Hepatic stellate cell (primary cell): ENCODE measurements at regions not wholly inside any gene's neighbourhood (a gene's known extent, or its start where the extent isn't known, plus 50 kb on each side); places are given as distances from the start of the nearest gene placed in this dataset.

Source experiments
- DNase-seq: peaks from one replicate; pipeline ENCODE4 v3.0.0; 2011; ENCODE audit warnings: low spot score

DNA sequence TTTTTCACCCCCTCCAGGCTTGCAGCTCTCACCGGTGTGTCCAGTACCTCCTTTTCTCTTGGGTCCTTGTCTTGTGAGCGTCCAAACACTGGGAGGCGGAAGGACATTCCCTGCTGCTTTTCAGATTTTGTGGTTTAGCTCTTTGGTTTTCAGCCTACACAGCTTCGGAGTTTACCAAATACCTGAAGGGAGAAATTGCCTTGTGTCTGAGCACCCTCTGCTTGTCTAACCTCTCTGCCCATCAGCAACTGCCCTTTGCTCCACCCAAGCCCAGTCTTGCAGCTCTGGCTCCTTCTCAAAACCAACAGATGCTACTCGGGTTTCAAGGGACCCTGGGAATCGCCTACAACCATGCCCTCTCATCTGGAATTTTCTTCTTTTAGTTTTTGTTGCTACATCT, 519.1 kb upstream of the IGFBP3 start:
- no peak for DNase-seq

- DNase-seq = no peak
Observed at GRCh38 chr7:46432708-46433107, 511.6 kb upstream of the IGFBP3 start.

- no peak for DNase-seq
Observed at GRCh38 chr7:46428295-46428694, 507.2 kb upstream of the IGFBP3 start.

DNA sequence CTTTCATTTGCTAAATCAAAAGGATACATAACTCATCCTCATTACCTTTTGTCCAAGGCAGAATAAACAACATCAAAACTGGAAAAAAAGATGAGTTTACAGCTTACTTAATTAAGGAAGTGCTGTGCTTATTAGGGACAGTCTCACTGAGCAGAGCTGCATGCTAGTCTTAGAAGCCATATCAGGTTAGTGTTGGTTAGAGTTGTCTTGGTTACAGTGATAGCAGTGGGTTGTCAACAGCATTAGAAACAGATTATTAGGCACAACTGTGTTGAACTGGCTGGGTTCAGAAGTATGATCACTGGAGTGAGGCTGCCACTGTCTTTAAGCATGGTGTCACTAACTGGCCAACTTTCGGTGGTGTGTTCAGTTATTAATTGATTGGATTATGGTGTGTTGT, 503.9 kb upstream of the IGFBP3 start:
- DNase-seq = no peak

GRCh38 chr7:46421441-46422230, 500.6 kb upstream of the IGFBP3 start:
- DNase-seq = no peak

GRCh38 chr7:46414946-46415345, 493.9 kb upstream of the IGFBP3 start:
- DNase-seq = no peak

DNA sequence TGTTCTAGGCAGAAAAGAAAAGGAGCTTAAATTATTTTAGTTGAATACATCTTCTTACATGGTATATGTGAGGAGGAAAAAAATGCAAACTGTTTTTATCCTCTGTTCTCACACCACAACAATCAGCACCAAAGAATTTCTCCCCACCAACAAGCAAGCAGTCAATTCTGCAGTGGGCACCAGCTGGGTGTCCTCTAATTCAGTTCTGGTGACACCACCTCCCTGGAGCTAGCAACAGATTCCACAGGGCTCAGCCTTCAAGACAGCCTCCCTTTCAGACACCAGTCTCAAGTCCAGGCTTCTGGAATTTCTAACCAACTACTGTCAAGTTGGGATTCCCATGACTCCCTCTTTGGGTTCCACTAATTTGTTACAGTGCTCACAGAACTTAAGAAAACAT, 490.2 kb upstream of the IGFBP3 start:
- DNase-seq = no peak

GRCh38 chr7:46407125-46407524, 486.1 kb upstream of the IGFBP3 start:
- DNase-seq = no peak

DNA sequence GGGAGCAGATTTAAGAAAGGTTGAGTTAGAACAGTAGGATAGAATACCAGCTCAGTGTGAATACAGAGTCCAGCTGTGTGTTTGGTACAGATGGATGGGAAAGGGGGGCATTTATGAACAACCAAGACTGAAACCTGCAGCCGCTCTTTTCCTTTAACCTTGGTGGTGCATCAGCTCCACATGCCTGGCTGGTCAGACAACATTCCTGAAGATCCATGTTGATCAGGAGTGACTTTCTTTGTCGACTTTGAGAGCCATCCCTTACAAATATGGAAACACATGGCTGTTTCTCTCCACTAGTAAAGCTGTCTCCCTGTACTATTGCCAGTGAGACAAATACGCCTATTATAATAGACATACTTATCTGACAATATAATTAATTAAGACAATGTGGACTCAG, 476.5 kb upstream of the IGFBP3 start:
- DNase-seq = no peak

GRCh38 chr7:46396481-46396880, 475.4 kb upstream of the IGFBP3 start:
- DNase-seq = no peak

GRCh38 chr7:46393142-46393541, 472.1 kb upstream of the IGFBP3 start:
- no peak for DNase-seq

GRCh38 chr7:46391231-46392201, 470.4 kb upstream of the IGFBP3 start:
- DNase-seq = no peak

GRCh38 chr7:46390042-46390441, 469.0 kb upstream of the IGFBP3 start:
- no peak for DNase-seq

DNA sequence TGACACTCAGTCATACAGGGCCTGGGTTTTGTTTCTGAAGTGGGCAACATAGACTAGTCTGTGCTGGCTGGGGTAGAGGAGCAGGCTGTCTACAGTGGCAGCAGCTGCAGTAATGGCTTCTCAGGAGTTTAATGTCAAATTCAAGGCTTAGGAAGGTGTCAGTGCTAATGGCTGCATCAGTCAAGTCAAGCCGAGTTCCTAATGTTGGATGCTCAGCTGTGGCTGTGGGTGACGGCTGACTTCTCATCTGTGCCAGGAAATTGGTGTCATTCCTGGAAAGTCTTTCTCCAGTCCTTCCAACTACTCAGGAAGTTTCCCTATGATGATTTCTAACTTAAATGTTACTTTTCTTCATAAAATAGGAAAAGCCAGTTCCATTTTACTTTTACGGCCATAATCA, 468.1 kb upstream of the IGFBP3 start:
- no peak for DNase-seq

DNA sequence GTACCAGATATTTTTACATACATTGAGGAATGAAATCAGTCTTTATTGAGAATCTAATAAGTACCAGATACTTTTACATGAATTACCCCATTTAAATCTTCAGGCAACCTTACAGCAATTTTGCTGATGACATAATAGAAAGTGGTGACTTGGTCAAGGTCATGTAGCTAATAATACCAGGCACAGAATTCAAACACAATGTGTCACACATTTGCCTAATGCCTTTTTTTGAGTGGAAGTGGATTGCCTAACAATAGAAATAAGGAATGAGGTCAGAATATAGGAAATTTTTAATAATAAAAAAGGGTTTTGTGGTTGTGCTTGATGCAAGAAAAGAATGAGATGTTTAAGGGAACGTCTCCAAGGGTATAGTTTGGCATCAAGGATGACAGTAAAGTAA, 466.6 kb upstream of the IGFBP3 start:
- no peak for DNase-seq

DNA sequence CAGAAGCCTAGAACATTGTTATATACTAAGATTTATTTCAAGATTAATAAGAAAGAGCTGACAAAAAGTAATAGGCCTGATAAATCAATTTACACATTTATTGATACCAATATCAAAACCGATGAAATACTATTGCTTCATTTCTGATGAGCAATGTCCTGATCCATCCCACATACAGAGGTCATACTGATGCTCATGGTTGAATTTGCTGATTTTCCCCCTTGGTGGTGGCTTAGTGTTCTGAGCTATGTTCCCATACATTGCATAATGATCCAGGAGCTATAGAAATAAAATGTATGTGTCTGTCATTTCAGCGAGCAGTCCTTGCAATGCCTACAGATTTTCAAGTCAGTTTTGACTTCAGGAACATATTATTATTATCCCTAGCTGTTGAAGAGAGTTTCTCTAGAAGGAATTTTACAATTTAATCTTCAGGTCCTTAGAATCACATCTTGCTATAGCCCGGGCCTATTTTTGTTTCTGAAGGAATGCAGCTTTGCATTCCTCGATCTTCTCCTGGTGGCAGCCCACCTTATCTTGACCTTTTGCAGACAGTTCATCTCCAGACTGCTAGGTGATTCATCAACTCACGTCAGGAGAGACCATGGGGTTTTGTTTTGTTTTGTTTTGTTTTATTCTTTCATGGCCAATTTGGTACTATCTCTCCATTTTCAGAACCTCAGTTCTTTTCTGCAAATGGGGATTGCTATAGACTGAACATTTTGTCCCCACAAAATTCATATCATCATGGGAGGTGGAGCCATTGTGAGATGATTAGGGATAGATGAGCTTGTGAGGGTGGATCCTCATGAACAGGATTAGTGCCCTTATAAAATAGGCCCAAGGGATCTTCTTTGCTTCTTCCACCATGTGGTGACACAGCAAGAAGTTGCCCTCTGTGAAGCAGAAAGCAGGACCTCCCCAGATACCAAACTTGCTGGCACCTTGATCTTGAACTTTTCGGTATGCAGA, 465.6 kb upstream of the IGFBP3 start:
- no peak for DNase-seq

DNA sequence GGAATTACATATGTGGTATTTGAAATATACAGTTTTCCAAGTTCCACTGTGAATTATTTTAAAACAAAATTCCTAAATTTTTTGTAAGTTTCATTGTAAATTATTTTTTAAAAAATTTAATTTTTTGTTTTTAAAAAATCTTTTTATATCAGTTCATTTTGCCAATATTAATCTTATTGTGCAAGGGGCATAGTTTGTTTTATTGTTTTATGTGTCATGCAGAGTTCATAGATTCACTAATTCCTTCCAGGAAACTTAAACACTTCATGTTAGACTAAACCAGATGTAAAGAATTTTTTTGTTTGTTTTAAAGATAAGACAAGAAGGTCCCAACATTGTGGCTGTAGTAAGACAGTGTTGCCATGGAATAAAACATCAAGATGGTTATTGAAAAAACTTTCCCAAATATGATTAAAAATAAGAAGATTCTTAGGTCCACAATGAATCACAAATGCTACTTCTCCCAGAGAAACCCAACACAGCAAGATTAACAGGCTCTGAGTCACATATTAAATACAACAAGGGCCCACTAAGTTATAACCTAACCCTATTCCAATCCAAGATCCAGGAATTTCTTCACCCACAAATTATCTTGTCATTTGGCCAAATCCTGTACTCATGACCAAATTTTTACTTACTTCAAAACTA, 464.7 kb upstream of the IGFBP3 start:
- DNase-seq = peak; percentile 33

GRCh38 chr7:46383605-46384004, 462.5 kb upstream of the IGFBP3 start:
- no peak for DNase-seq

DNA sequence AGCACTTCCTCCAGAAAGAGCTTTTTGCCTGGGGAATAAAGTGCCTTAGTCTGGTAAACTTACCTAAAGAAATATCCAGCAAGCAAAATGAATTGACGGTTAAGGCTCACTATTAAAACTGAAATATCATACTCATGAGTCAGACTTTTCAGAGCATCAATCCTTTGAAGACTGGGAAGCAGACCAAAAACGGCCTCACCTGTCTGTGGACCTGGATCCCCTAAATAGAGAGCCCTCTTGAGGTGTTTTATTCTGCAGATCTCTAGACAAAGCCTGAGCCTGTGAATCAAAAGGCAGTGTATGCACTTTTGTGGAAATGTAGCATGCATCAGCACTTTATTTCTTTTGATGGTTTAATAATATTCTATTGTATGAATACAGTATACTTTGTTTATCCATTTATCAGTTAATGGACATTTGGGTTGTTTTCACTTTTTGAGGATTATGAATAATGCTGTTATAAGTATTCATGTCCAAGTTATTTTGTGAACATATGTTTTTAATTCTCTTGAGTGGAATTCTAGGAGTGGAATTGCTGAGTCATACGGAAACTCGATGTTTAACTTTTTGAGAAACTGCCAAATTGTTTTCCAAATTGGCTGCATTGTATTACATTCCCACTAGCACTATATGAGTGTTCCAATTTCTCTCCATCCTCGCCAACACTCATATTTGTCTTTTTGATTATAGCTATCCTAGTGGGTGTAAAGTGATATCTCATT, 449.0 kb upstream of the IGFBP3 start:
- no peak for DNase-seq

DNA sequence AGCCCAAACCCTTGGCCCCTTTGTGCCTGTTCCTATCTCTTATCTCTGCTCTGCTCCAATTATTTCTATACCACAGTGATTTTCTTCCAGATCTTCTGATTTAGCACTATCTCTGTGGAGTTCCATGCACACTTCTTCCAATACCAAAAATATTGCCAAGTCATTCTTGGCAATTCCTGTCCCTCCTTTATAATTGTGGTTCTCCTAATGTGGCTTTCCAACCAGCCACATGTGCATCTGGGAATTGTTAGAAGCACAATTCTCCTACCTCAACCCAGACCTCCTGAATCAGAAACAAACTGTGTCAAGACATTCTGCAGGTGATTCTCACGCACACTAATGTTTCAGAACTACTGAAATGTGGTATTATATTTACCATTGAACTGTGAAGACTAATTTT, 447.8 kb upstream of the IGFBP3 start:
- DNase-seq = no peak

DNA sequence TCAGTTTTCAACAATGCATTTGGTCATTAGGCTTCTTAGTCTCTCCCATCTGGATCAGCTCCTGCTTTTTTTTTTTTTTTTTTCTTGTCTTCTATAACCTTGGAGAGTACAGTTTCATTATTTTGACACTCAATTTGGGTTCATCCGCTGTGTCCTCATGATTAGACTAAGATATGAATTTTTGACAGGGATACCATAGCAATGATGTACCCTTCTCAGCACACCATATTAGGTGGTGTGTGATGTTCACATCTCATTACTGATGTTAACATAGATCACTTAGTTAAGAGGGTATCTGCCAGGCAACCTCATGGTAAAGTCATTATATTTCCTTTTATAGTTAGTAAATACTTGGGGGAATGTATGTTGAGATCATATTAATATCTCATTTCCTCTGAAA, 445.5 kb upstream of the IGFBP3 start:
- DNase-seq = no peak
